Kidney (tissue), 13 donors: ENCODE measurements at regions not wholly inside any gene's neighbourhood (a gene's known extent, or its start where the extent isn't known, plus 50 kb on each side); places are given as distances from the start of the nearest gene placed in this dataset.
A peak's percentile ranks its signal among the peaks of the same experiment; 100 is the strongest.
"Not testable (repeated sequence)": the region's sequence is repeated elsewhere in the genome, so short reads cannot be mapped to it uniquely, and the experiment has no call there.

Experiments used
- DNase-seq, 5 donors: peaks; one replicate each; pipeline ENCODE4 v3.0.0-alpha.2; 2013 to 2020
- FAIRE-seq: peaks from 2 replicates; lab custom pipeline; 2012; peaks lifted over from hg19 to GRCh38; lab: Jason Lieb, UNC
- H3K27ac ChIP-seq, 2 donors: one replicate each; pipeline ENCODE4 v1.7.0; 2013; ENCODE audit warnings: low read depth in 2 of 2, low read length in 2 of 2, inconsistent platforms in 1 of 2
- H3K27me3 ChIP-seq: one replicate; pipeline ENCODE4 v1.7.1; 2013; ENCODE audit warnings: low read length, inconsistent platforms; ENCODE audit not compliant: control insufficient read depth, insufficient read depth
- H3K36me3 ChIP-seq, 3 donors: one replicate each; pipeline versions ENCODE4 v1.7.0 to v1.7.1; 2013; ENCODE audit warnings: low read length in 3 of 3, control low read depth in 1 of 3, inconsistent platforms in 1 of 3; ENCODE audit not compliant: insufficient read depth in 3 of 3, control insufficient read depth in 2 of 3
- H3K4me1 ChIP-seq, 3 donors: one replicate each; pipeline versions ENCODE4 v1.7.0 to v1.7.1; 2013; ENCODE audit warnings: low read length in 3 of 3, inconsistent platforms in 1 of 3, low read depth in 1 of 3; ENCODE audit not compliant: control insufficient read depth in 2 of 3, insufficient read depth in 2 of 3
- H3K4me3 ChIP-seq, 3 donors: one replicate each; pipeline versions ENCODE4 v1.7.0 to v1.8.1; 2013; ENCODE audit warnings: low read length in 3 of 3, control low read depth in 1 of 3, inconsistent platforms in 1 of 3
- H3K9ac ChIP-seq, 3 donors: one replicate each; pipeline versions ENCODE4 v1.7.0 to v1.7.1; 2013; ENCODE audit warnings: low read length in 3 of 3, control low read depth in 1 of 3, inconsistent platforms in 1 of 3
- H3K9me3 ChIP-seq, 3 donors: one replicate each; pipeline versions ENCODE4 v1.7.0 to v1.7.1; 2013; ENCODE audit warnings: low read length in 3 of 3, control low read depth in 1 of 3, inconsistent platforms in 1 of 3; ENCODE audit not compliant: control insufficient read depth in 2 of 3, insufficient read depth in 1 of 3
- intact Hi-C: fragments of 100-400 bp; cut with DNase I; formaldehyde crosslinking; loops from one replicate; pipeline ENCODE4 v1.11.1; 2022
- TF ChIP-seq, protein P1 (sequence below): IDR thresholded peaks from 3 replicates; pipeline ENCODE4 v1.5.1; 2012; ENCODE audit warnings: mild to moderate bottlenecking, moderate library complexity, borderline replicate concordance; ENCODE audit not compliant: insufficient read depth; ENCODE audit errors: extremely low read depth
- donor health status: control.
- donor health status: control.
- donor health status: control.
- donor health status: control.
- donor health status: control.
- donor health status: DM: yes; HTN: yes; CAD: no.
- donor health status: Normal renal cell carcinoma (clear cell type).

DNA sequence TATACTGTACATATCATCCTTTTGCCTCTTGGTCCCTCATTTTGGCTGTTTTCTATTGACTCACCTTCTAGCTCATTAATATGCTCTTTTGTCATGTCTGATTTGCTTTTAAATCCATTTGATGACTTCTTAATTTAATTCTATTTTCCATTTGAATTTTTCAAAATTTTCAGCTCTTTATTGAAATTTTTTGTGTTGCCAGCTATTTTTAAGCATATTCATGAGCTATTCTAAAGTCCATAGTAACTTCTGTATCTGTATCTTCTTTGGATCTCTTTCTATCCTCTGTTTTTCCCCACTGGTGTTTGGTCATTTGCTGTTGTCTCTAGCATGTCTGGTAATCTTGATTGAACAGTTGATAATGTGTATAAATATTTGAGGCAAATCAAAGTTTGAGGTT lies 227.8 kb downstream of the NDUFA10 start:
- Histone ChIP-seq H3K9me3 (no peaks in the 10 kb centered on the region), H3K27ac (no peak overlapping the region), H3K9ac (no peak overlapping the region), H3K36me3 (no peaks in the 10 kb centered on the region), H3K27me3 (no peaks in the 10 kb centered on the region), H3K4me1 (peaks cover 0 to under 1% (median 0%) of the 10 kb centered on the region in 3 donors), H3K4me3 (no peak overlapping the region)
- intact Hi-C loops = no loop called here
- FAIRE-seq (no peak), DNase-seq (no peak)
- TF ChIP-seq, protein P1, sequence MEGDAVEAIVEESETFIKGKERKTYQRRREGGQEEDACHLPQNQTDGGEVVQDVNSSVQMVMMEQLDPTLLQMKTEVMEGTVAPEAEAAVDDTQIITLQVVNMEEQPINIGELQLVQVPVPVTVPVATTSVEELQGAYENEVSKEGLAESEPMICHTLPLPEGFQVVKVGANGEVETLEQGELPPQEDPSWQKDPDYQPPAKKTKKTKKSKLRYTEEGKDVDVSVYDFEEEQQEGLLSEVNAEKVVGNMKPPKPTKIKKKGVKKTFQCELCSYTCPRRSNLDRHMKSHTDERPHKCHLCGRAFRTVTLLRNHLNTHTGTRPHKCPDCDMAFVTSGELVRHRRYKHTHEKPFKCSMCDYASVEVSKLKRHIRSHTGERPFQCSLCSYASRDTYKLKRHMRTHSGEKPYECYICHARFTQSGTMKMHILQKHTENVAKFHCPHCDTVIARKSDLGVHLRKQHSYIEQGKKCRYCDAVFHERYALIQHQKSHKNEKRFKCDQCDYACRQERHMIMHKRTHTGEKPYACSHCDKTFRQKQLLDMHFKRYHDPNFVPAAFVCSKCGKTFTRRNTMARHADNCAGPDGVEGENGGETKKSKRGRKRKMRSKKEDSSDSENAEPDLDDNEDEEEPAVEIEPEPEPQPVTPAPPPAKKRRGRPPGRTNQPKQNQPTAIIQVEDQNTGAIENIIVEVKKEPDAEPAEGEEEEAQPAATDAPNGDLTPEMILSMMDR = no peak

DNA sequence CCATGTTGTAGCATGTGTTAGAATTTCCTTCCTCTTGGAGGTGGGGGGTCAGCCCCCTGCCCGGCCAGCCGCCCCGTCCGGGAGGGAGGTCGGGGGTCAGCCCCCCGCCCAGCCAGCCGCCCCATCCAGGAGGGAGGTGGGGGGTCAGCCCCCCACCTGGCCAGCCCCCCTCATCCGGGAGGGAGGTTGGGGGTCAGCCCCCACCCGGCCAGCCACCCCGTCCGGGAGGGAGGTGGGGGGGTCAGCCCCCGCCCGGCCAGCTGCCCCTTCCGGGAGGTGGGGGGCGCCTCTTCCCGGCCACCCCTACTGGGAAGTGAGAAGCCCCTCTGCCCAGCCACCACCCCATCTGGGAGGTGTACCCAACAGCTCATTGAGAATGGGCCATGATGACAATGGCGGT lies 229.4 kb downstream of the NDUFA10 start:
- FAIRE-seq, H3K36me3 ChIP-seq, H3K9ac ChIP-seq, H3K9me3 ChIP-seq, intact Hi-C loops, H3K27me3 ChIP-seq, H3K27ac ChIP-seq, H3K4me1 ChIP-seq, H3K4me3 ChIP-seq: not testable (repeated sequence)
- DNase-seq = peak in 1 of 5 donors; percentile 53

DNA sequence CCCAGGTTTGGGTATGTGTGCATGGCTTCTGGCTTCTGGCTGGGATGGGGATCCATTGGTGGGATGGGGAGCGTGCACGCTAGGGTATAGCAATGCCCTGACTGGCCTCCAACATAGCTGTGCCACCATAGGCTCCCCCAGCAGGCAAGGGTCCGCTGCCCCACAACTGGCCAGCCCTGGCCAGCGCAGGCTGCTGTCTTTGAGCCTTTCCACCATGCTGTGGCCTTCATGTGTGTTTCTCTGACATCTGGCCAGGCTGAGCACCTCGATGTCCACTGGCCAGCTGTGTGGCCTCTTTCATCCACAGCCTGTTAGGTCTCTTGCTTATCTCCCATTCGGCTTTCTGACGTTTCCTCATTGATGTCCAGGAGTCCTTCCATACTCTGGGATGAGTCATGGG lies 231.3 kb downstream of the NDUFA10 start:
- no peak for FAIRE-seq
- no peak overlapping the region for H3K4me3 ChIP-seq
- H3K27me3 ChIP-seq = no peaks in the 10 kb centered on the region
- no peaks in the 10 kb centered on the region for H3K36me3 ChIP-seq
- peaks cover 0 to 8% (median 3%) of the 10 kb centered on the region in 3 donors for H3K4me1 ChIP-seq
- peak in 1 of 5 donors; percentile 4 for DNase-seq
- H3K27ac ChIP-seq = no peak overlapping the region
- intact Hi-C loops = no loop called here
- H3K9me3 ChIP-seq = no peaks in the 10 kb centered on the region
- TF ChIP-seq, protein P1 = no peak
- H3K9ac ChIP-seq = no peak overlapping the region

DNA sequence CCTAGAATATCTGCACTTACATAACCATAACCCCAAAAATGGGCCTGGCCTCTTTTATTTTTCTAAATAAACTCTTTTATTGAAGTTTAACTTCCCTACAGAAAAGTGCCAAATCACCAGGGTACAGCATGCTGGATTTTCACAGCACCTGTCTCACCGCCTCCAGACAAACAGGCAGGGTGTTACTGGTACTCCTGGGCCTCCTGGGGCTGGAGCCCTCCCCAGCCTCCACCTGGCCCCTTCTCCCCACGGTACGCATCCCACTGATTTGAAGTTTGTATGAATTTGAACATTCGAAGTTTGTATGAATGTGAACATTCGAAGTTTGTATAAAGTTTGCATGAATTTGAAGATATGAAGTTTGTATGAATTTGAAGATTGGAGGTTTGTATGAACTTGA lies 232.1 kb downstream of the NDUFA10 start:
- Histone ChIP-seq H3K4me3 (no peak overlapping the region), H3K27ac (no peak overlapping the region), H3K4me1 (peaks cover 0 to 8% (median 4%) of the 10 kb centered on the region in 3 donors), H3K9me3 (no peaks in the 10 kb centered on the region), H3K36me3 (no peaks in the 10 kb centered on the region), H3K27me3 (no peaks in the 10 kb centered on the region), H3K9ac (no peak overlapping the region)
- peak in 1 of 5 donors; percentile 2 for DNase-seq
- no peak for FAIRE-seq
- intact Hi-C loops = no loop called here
- TF ChIP-seq, protein P1 = no peak
